Retina (tissue), 1 donor: ENCODE measurements at regions not wholly inside any gene's neighbourhood (a gene's known extent, or its start where the extent isn't known, plus 50 kb on each side); places are given as distances from the start of the nearest gene placed in this dataset.
"Not testable (repeated sequence)": the region's sequence is repeated elsewhere in the genome, so short reads cannot be mapped to it uniquely, and the experiment has no call there.

Experiments used
- DNase-seq: peaks from one replicate; pipeline ENCODE4 v3.0.0-alpha.2; 2016

DNA sequence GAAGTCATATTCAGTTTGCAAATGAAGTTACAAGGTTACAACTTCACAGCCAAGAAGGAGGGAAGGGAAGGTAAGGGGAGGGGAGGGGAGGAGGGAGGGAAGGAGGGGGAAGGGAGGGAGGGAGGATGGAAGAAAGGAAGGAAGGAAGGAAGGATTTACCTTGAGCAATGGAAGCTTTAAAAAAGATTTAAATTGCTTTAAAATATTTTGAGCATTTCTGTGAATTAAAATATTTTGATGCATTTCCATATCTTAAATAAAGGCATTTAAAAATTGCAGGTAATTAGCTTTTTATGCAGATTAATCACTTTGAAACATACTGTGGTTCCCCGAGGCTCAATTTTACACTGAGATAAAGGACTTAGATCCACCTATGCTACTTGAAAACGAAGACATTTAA lies 618.0 kb downstream of the TFAP2A start:
- DNase-seq, result no peak

DNA sequence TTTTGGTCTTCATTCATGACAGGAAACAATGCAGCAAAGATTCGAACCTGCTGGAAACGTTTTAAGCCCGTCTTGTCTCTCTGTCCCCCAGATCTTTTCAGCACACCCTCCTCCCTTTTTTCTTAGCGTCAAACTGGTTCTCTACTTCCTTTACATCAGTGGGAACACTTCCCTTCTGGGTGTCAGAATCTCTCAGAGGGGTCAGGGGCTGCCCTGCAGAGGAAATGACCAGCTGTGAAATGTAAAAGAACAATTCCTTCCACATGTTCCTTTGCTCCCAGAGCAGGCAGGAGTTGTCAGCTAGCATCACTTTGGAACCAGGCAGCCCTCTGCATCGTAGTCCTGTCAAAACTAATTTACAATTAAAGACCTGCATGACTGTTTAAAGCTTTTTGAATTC lies 619.0 kb downstream of the TFAP2A start:
- no peak for DNase-seq

DNA sequence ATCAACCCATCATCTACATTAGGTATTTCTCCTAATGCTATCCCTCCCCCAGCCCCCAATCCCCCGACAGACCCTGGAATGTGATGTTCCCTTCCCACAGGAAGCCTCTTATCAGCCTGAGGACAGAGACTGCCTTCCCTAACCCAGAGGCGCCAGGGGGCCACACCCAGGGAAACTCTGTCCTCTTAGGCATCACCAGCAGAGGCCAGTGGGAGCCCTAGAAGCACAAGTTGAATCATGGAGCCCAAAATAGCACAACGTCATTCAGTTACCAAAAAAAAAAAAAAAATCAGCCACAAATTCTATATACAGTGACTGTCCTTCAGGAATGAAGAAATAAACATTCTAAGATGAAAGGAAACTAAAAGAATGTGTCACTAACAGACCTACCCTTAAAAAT lies 625.7 kb downstream of the TFAP2A start:
- DNase-seq, result no peak

GRCh38 chr6:9784786-9785185 lies 630.1 kb downstream of the TFAP2A start:
- DNase-seq, result no peak

GRCh38 chr6:9783567-9783966 lies 631.3 kb downstream of the TFAP2A start:
- DNase-seq, result no peak

GRCh38 chr6:9766240-9766915 lies 648.5 kb downstream of the TFAP2A start:
- DNase-seq, result no peak

DNA sequence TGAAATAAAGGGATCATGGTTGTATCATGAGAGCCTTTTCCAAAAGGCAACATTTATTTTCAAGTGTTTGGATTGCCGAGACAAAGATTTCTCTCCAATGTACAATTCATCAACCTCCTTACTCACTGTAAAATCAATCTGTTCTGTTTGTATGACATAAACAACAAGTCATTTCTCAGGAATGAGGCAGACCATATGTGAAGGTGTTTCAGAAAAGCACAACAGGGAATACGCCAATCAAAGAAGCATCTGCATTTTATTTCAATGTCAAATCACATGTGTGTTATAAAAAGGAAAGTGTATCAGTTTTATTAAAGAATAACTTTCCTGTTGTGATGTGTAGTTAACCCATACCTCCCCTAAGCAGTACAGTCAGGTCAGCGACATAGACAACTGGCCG lies 653.7 kb downstream of the TFAP2A start:
- no peak for DNase-seq

- DNase-seq, result no peak
Measured at GRCh38 chr6:9754515-9754914, 660.4 kb downstream of the TFAP2A start.

- DNase-seq, result no peak
Measured at GRCh38 chr6:9745966-9746365, 668.9 kb downstream of the TFAP2A start.

DNA sequence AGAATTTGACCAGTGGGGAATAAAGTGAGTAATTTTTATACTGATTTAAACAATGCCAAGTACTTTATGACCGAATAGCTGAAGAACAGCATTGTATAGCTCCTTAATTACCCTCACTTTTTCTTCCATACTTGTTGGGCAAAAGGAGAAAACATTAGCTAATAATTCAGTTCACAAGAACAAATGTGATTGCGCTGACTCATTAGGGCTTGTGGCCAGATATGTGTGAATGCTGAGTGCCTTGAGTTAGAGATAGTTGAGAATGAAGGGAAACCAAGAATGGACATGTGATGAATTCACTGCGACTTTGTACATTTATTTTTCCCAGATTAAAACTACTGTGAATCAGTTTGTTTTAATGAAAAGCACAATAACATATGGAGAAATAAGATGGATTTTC lies 669.4 kb downstream of the TFAP2A start:
- DNase-seq, result no peak

DNA sequence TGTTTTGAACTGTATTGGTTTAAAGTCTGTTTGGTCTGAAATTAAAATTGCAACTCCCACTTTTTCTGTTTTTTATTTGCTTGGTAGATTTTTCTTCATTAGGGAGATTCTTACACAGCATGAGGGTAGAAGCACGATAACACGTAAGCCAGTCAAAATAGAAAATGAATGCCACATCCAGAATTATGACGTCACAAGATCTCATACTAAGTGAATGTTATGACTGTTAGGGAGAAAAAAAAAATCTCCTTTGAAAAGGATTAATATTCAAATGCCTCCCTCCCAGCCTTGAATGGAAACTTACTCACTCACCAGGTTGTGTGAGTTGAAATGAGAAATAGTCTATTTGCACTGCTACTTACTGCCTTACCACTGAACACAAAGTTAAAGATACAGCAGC lies 670.8 kb downstream of the TFAP2A start:
- DNase-seq, result no peak

GRCh38 chr6:9732056-9732455 lies 682.8 kb downstream of the TFAP2A start:
- DNase-seq, result no peak

DNA sequence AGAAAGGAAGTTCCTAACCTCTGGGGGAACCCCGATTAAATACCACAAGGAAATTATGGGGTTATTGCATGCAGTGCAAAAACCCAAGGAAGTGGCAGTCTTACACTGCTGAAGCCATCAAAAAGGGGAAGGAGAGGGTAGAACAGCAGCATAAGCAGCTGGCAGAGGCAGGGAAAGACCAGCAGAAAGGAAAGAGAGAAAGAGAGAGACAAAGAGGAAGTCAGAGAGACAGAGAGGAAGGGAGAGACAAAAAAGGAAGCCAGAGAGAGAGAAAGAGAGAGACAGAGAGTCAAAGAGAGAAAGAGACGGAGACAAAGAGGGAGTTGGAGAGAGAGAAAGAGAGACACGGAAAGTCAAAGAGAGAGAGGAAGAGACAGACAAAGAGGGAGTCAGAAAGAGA lies 689.1 kb downstream of the TFAP2A start:
- DNase-seq, result not testable (repeated sequence)

GRCh38 chr6:9717568-9717967 lies 697.3 kb downstream of the TFAP2A start:
- no peak for DNase-seq

GRCh38 chr6:9711365-9711764 lies 703.5 kb downstream of the TFAP2A start:
- no peak for DNase-seq

GRCh38 chr6:9710574-9710973 lies 704.3 kb downstream of the TFAP2A start:
- DNase-seq, result no peak

DNA sequence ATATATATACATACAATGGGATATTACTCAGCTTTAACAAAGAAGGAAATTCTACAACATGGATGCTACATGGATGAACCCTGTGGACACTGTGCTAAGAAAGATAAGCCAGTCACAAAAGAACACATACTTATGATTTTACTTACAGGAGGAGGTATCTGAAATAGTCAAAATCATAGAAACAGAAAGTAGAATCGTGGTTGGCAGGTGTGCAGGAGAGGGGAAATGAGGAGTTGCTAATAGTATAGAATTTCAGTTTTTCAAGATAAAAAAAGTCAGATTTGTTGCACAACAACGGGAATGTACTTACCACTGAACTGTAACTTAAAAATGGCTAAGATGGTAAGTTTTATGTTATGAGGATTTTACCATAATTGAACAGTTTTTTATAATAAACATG lies 706.3 kb downstream of the TFAP2A start:
- DNase-seq, result no peak

DNA sequence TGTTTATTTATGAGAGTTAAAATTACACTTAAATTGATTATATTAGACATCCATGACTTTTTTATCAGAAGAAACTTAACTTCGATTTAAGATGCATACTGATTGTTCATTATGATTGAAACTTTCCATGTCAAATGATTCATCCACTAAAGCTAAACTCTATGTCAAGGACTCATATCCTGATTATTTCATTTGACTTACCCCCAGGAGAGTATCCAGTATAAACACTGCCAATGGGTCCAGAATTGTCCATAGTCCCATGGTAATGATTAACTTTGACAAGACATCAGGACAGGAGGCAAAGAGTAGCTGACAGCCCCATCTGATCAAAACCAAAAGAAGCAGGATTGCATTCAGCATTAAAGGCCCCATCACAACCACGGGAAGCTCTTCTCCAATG lies 709.9 kb downstream of the TFAP2A start:
- no peak for DNase-seq

DNA sequence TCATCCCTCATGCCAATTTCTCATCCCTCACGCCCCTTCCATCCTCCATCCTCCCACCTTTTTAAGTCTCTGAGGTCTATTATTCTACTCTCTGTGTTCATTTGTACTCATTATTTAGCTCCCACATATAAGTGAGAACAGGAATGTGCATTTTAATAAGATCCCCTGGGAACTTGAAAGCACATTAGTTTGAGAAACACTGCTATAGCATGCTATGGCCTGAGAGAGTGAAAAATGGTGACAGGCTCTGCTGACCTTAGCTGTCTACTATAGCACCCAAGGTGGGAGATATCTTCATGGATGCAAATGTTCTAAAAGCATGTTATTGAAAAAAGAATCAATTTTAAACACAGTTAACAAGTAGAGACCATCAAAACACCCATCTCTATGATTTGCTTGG lies 712.0 kb downstream of the TFAP2A start:
- DNase-seq, result no peak

- DNase-seq, result peak; percentile 2
Measured at GRCh38 chr6:9699888-9700287, 715.0 kb downstream of the TFAP2A start.

DNA sequence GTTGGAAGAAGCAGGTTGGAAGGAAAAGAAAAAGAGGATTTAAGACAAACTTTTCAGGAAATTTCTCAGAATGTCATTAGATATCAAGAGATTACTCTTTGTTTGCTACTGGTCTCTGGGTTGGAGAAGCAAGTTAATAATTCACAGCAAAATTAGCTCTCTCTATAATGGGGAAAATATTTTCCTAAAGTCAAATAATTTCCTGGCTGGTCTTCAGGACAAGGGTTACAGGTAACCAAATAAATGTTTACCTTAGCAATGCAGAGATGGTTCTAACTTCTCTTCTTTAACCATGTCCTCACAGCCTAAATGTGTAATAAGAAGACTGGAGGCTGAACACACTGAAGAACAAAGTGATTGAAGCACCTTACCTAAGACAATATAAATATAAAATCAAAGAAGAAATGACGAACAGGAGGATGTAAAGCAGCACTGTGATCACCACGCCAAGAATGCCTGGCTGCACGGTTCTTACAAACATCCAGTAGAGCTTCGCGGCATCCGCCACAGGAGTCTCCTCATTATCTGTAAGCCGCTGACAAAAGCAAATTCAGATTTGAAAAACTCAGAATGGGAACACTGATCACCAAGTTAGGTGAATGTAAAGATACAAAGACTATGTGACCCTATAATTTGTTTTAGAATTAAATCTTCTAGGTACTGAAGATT lies 717.5 kb downstream of the TFAP2A start:
- no peak for DNase-seq

GRCh38 chr6:9690388-9690787 lies 724.5 kb downstream of the TFAP2A start:
- no peak for DNase-seq

GRCh38 chr6:9680727-9681126 lies 734.1 kb downstream of the TFAP2A start:
- not testable (repeated sequence) for DNase-seq

DNA sequence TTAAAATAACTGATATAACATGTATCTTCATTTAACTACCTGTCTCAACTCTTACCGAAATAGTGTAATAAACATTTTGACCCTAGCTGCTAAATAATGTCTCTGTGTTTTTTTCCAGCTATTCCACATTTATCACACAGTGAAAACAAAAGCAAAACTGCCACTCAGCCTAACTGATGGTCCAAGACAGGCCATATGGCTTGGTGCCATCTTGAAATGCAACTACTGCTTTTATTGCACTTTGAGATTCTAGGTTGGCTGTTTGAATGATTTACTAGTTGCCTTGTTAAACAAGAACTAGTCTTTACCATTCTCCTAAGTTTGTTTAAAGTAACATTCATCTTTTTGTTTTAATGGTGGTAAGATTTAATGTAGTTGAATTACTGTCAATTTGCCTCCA lies 739.8 kb downstream of the TFAP2A start:
- DNase-seq, result no peak

DNA sequence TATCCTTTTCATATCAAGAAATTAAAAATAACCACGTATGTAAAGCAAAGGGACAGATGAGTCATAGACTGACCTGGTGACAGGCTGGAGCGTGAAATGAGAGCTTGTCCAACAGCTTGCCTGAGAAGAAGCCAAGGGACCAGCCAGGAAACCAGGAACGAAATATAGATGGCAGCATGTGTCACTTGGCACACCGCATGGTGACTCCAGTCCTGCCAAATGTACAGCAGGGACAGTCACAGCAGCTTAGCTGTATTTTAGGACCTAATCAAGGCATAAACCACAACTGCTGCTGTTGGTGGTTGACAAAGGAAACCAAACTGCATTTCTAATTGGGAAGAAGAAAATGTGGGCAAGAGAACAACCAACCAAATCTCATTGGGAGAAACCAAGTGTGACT lies 755.0 kb downstream of the TFAP2A start:
- no peak for DNase-seq
